MM.1S (cell line): ENCODE measurements at regions not wholly inside any gene's neighbourhood (a gene's known extent, or its start where the extent isn't known, plus 50 kb on each side); places are given as distances from the start of the nearest gene placed in this dataset.

Source experiments
- CTCF ChIP-seq: fragments of 300-600 bp; sonication (generic); IDR thresholded peaks from 2 replicates; pipeline ENCODE4 v1.5.1; 2016; ENCODE audit warnings: antibody characterized with exemption, low read length, mixed read lengths
- EZH2 ChIP-seq: fragments of 300-600 bp; sonication (generic); optimal IDR thresholded peaks from 2 replicates; pipeline ENCODE3; 2017; ENCODE audit warnings: low read depth, mild to moderate bottlenecking, antibody characterized with exemption, low read length, mixed read lengths
- EZH2phosphoT487 ChIP-seq: fragments of 300-600 bp; sonication (generic); IDR thresholded peaks from 2 replicates; pipeline ENCODE4 v1.6.1; 2018; ENCODE audit warnings: antibody characterized with exemption, low read length

GRCh38 chr7:31444196-31444595 is 69.7 kb upstream of the ITPRID1 start:
- TF ChIP-seq CTCF: no peak
- TF ChIP-seq EZH2phosphoT487: no peak
- TF ChIP-seq EZH2: no peak
